Fibroblast of lung (primary cell): ENCODE measurements at regions not wholly inside any gene's neighbourhood (a gene's known extent, or its start where the extent isn't known, plus 50 kb on each side); places are given as distances from the start of the nearest gene placed in this dataset.

ENCODE experiments used
- CTCF ChIP-seq, 2 donors: IDR thresholded peaks in 1 of 2; conservative IDR thresholded peaks in 1 of 2; 1 replicate in 1 of 2; 2 replicates in 1 of 2; pipeline ENCODE4 v1.5.1; 2011 to 2012; ENCODE audit warnings: low read length in 2 of 2, control low read depth in 1 of 2, inconsistent platforms in 1 of 2, low read depth in 1 of 2, mild to moderate bottlenecking in 1 of 2
- EZH2 ChIP-seq: IDR thresholded peaks from 2 replicates; pipeline ENCODE4 v1.5.1; 2012; ENCODE audit warnings: low read length, control low read depth, mild to moderate bottlenecking; ENCODE audit errors: missing control alignments

GRCh38 chr2:139034064-139034463 lies 253.9 kb upstream of the NXPH2 start:
- TF ChIP-seq EZH2 (no peak), CTCF (conservative IDR thresholded peaks at IDR 0.05 in 1 of 2, IDR thresholded peaks at IDR 0.05 in 1 of 2; ENCODE audit: low read depth in 1 of 2, low read length in 2 of 2) (no peak)
